ENCODE measurements at regions not wholly inside any gene's neighbourhood (a gene's known extent, or its start where the extent isn't known, plus 50 kb on each side); places are given as distances from the start of the nearest gene placed in this dataset.

- no peaks in the 10 kb centered on the region for H3K9me3 ChIP-seq (ENCODE audit: low read length)
- H2AFZ ChIP-seq (ENCODE audit: low read length): no peak overlapping the region
- no peak overlapping the region for H3K9ac ChIP-seq (ENCODE audit: low read length)
- no peaks in the 10 kb centered on the region for H3K79me2 ChIP-seq (ENCODE audit: insufficient read depth, low read length)
- no peaks in the 10 kb centered on the region for H3K36me3 ChIP-seq (ENCODE audit: insufficient read depth, low read length)
- TF ChIP-seq, protein P1, sequence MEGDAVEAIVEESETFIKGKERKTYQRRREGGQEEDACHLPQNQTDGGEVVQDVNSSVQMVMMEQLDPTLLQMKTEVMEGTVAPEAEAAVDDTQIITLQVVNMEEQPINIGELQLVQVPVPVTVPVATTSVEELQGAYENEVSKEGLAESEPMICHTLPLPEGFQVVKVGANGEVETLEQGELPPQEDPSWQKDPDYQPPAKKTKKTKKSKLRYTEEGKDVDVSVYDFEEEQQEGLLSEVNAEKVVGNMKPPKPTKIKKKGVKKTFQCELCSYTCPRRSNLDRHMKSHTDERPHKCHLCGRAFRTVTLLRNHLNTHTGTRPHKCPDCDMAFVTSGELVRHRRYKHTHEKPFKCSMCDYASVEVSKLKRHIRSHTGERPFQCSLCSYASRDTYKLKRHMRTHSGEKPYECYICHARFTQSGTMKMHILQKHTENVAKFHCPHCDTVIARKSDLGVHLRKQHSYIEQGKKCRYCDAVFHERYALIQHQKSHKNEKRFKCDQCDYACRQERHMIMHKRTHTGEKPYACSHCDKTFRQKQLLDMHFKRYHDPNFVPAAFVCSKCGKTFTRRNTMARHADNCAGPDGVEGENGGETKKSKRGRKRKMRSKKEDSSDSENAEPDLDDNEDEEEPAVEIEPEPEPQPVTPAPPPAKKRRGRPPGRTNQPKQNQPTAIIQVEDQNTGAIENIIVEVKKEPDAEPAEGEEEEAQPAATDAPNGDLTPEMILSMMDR (IDR thresholded peaks at IDR 0.05; ENCODE audit: low read length): no peak
- TF ChIP-seq EZH2 (IDR thresholded peaks at IDR 0.05; ENCODE audit: borderline replicate concordance, low read length): no peak
- no peaks in the 10 kb centered on the region for H3F3A ChIP-seq (ENCODE audit: insufficient read depth, low read length)
- no peak overlapping the region for H3K27ac ChIP-seq (ENCODE audit: low read depth, low read length, poor library complexity, severe bottlenecking)
- H3K9me2 ChIP-seq (ENCODE audit: low read depth, low read length): no peaks in the 10 kb centered on the region
- H3K4me1 ChIP-seq (ENCODE audit: insufficient read depth, low read length, severe bottlenecking): no peaks in the 10 kb centered on the region
- no peaks in the 10 kb centered on the region for H4K20me1 ChIP-seq (ENCODE audit: insufficient read depth, low read length)
- no peak overlapping the region for H3K4me2 ChIP-seq (ENCODE audit: low read length)
- no peaks in the 10 kb centered on the region for H3K27me3 ChIP-seq (ENCODE audit: insufficient read depth, low read length)
- H3K4me3 ChIP-seq (ENCODE audit: low read depth, low read length, poor library complexity, severe bottlenecking): no peak overlapping the region
Observed at GRCh38 chr3:70740872-70741271, 428.4 kb upstream of the MDFIC2 start.

GRCh38 chr3:70740071-70740470, 427.6 kb upstream of the MDFIC2 start:
- no peaks in the 10 kb centered on the region for H3K9me2 ChIP-seq (ENCODE audit: low read depth, low read length)
- no peaks in the 10 kb centered on the region for H4K20me1 ChIP-seq (ENCODE audit: insufficient read depth, low read length)
- H3K27me3 ChIP-seq (ENCODE audit: insufficient read depth, low read length): no peaks in the 10 kb centered on the region
- H3F3A ChIP-seq (ENCODE audit: insufficient read depth, low read length): no peaks in the 10 kb centered on the region
- H3K36me3 ChIP-seq (ENCODE audit: insufficient read depth, low read length): no peaks in the 10 kb centered on the region
- H3K9ac ChIP-seq (ENCODE audit: low read length): no peak overlapping the region
- no peak overlapping the region for H2AFZ ChIP-seq (ENCODE audit: low read length)
- no peak overlapping the region for H3K27ac ChIP-seq (ENCODE audit: low read depth, low read length, poor library complexity, severe bottlenecking)
- no peak overlapping the region for H3K4me2 ChIP-seq (ENCODE audit: low read length)
- no peaks in the 10 kb centered on the region for H3K4me1 ChIP-seq (ENCODE audit: insufficient read depth, low read length, severe bottlenecking)
- H3K4me3 ChIP-seq (ENCODE audit: low read depth, low read length, poor library complexity, severe bottlenecking): no peak overlapping the region
- no peaks in the 10 kb centered on the region for H3K9me3 ChIP-seq (ENCODE audit: low read length)
- no peak for TF ChIP-seq EZH2 (IDR thresholded peaks at IDR 0.05; ENCODE audit: borderline replicate concordance, low read length)
- TF ChIP-seq, protein P1 (IDR thresholded peaks at IDR 0.05; ENCODE audit: low read length): no peak
- H3K79me2 ChIP-seq (ENCODE audit: insufficient read depth, low read length): no peaks in the 10 kb centered on the region

DNA sequence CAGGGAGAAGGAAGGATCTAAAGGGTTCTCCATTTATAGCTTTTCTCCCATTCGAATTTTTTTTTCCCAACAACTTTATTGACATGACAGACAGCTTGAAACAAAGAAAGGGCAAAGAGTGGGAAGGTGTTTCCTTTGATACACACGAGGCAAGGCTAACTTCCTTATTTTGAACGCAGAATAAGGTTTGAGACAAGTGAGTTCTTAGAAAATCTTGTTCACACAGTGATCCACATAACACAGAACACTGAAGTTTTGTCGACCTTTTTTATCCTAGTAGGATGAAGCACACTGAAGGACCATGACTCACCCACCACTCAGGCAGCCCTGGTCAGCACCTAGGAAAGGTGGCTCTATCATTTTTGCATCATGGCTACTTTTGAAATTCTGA, 425.8 kb upstream of the MDFIC2 start:
- TF ChIP-seq EZH2 (IDR thresholded peaks at IDR 0.05; ENCODE audit: borderline replicate concordance, low read length): no peak
- TF ChIP-seq, protein P1 (IDR thresholded peaks at IDR 0.05; ENCODE audit: low read length): no peak

More for the DNA sequence above, 425.8 kb upstream of the MDFIC2 start:
- Histone ChIP-seq H3K9me3 (ENCODE audit: low read length) (no peaks in the 10 kb centered on the region), H4K20me1 (ENCODE audit: insufficient read depth, low read length) (no peaks in the 10 kb centered on the region), H3K9me2 (ENCODE audit: low read depth, low read length) (no peaks in the 10 kb centered on the region), H3K36me3 (ENCODE audit: insufficient read depth, low read length) (no peaks in the 10 kb centered on the region), H3F3A (ENCODE audit: insufficient read depth, low read length) (no peaks in the 10 kb centered on the region), H2AFZ (ENCODE audit: low read length) (no peak overlapping the region), H3K4me2 (ENCODE audit: low read length) (no peak overlapping the region), H3K27ac (ENCODE audit: low read depth, low read length, poor library complexity, severe bottlenecking) (no peak overlapping the region), H3K4me3 (ENCODE audit: low read depth, low read length, poor library complexity, severe bottlenecking) (no peak overlapping the region), H3K27me3 (ENCODE audit: insufficient read depth, low read length) (no peaks in the 10 kb centered on the region), H3K79me2 (ENCODE audit: insufficient read depth, low read length) (no peaks in the 10 kb centered on the region), H3K4me1 (ENCODE audit: insufficient read depth, low read length, severe bottlenecking) (no peaks in the 10 kb centered on the region), H3K9ac (ENCODE audit: low read length) (no peak overlapping the region)

All from OCI-LY1 (cell line).